Naive thymus-derived CD8-positive, alpha-beta T cell (primary cell): ENCODE measurements at regions not wholly inside any gene's neighbourhood (a gene's known extent, or its start where the extent isn't known, plus 50 kb on each side); places are given as distances from the start of the nearest gene placed in this dataset.
A peak's percentile ranks its signal among the peaks of the same experiment; 100 is the strongest.
"Not testable (repeated sequence)": the region's sequence is repeated elsewhere in the genome, so short reads cannot be mapped to it uniquely, and the experiment has no call there.

Source experiments
- ATAC-seq, 2 donors: fragments of 150-1000 bp; cut with Tn5 transposase in 1 of 2; sonication (Bioruptor Pico), chemical (Tn5 transposase) in 1 of 2; 1 replicate in 1 of 2; 2 replicates in 1 of 2; pipeline ENCODE4 v1.10.0; 2021; ENCODE audit warnings: mild to moderate bottlenecking in 2 of 2, moderate library complexity in 2 of 2
- POLR2A ChIA-PET: fragments of 350-600 bp; sonication (Branson Sonifier 250); formaldehyde crosslinking; loops from one replicate; lab custom pipeline; 2021; ENCODE audit warnings: antibody characterized with exemption; lab: Charles Lee
- DNase-seq, 10 donors: peaks; one replicate each; pipeline versions ENCODE4 v3.0.0 to v3.0.0-alpha.2; 2020 to 2022
- H3K27ac Mint-ChIP-seq, 10 donors: one replicate each; pipeline ENCODE4 v1.8.0; 2020 to 2022; ENCODE audit warnings: mild to moderate bottlenecking in 10 of 10, mixed read lengths in 10 of 10, moderate library complexity in 4 of 10, inconsistent platforms in 1 of 10
- H3K27me3 Mint-ChIP-seq, 5 donors: one replicate each; pipeline ENCODE4 v1.8.0; 2021 to 2022; ENCODE audit warnings: mixed read lengths in 5 of 5
- H3K36me3 Mint-ChIP-seq, 3 donors: one replicate each; pipeline ENCODE4 v1.8.0; 2020 to 2022; ENCODE audit warnings: mixed read lengths in 3 of 3, mild to moderate bottlenecking in 2 of 3, inconsistent platforms in 1 of 3
- H3K4me1 Mint-ChIP-seq, 4 donors: one replicate each; pipeline ENCODE4 v1.8.0; 2021 to 2022; ENCODE audit warnings: mixed read lengths in 4 of 4
- H3K4me3 Mint-ChIP-seq, 10 donors: one replicate each; pipeline ENCODE4 v1.8.0; 2020 to 2022; ENCODE audit warnings: mild to moderate bottlenecking in 10 of 10, mixed read lengths in 10 of 10, moderate library complexity in 6 of 10, inconsistent platforms in 1 of 10
- H3K9me3 Mint-ChIP-seq, 9 donors: one replicate each; pipeline ENCODE4 v1.8.0; 2020 to 2022; ENCODE audit warnings: mixed read lengths in 9 of 9, mild to moderate bottlenecking in 3 of 9, inconsistent platforms in 1 of 9, moderate library complexity in 1 of 9

DNA sequence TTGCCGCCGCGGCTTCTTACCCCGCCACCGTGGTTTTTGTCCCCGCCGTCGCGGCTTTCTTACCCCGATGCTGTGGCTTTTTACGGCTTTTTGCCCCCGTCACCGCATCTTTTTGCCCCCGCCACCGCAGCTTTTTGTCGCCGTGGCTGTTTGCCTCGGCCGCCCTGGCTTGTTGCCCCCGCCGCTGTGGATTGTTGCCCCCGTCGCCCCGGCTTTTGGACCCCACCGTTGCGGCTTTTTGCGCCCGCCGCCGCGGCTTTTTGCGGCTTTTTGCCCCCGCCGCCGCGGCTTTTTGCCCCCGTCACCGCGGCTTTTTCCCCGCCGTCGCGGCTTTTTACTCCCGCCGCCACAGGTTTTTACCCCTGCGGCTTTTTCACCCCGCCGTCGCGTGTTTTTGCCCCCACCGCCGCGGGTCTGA is 3934.3 kb downstream of the SRGAP2C start:
- ATAC-seq (no peak), DNase-seq (peak in 1 of 10 donors; percentile 41)
- Mint-ChIP-seq H3K9me3 (peaks cover 0 to 37% (median 18%) of the 10 kb centered on the region in 9 donors), H3K27me3 (no peaks in the 10 kb centered on the region), H3K36me3 (peaks cover 0 to 14% (median 0%) of the 10 kb centered on the region in 3 donors), H3K4me3 (no peak overlapping the region), H3K4me1 (no peaks in the 10 kb centered on the region), H3K27ac (no peak overlapping the region)
- POLR2A ChIA-PET, result no interaction called here

DNA sequence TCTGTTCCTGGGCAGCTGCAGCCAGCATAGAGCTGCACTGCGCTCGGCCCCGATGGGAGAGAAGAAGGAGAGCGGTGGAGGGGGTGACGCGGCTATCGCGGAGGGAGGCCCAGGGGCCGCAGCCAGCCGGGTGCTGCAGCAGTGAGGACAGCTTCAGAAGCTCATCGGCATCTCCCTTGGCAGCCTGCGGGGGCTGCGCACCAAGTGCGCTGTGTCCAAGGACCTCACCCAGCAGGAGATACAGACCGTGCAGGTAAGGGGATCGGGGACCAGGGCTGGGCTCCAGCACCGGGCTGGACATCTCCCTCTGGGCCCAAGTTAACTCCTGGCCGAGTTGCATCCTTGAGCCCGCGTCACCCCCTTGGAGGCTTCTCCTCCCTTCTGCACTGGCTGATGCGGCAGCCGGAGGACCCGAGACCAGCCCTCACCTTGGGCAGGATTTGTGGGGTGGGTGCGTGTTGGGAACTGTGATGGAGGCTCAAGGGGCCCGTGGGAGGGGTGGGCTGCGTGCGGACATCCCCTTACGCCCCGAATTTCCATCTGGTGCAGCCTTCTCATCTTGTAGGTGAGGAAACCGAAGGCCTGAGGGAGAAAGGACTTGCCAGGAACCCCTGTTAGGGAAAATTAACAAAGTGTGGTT is 3934.9 kb downstream of the SRGAP2C start:
- ATAC-seq, H3K27ac Mint-ChIP-seq, DNase-seq, POLR2A ChIA-PET, H3K4me1 Mint-ChIP-seq, H3K4me3 Mint-ChIP-seq, H3K27me3 Mint-ChIP-seq: not testable (repeated sequence)
- Mint-ChIP-seq H3K9me3 (peaks cover 0 to 44% (median 21%) of the 10 kb centered on the region in 9 donors), H3K36me3 (peaks cover 0 to 17% (median 0%) of the 10 kb centered on the region in 3 donors)

DNA sequence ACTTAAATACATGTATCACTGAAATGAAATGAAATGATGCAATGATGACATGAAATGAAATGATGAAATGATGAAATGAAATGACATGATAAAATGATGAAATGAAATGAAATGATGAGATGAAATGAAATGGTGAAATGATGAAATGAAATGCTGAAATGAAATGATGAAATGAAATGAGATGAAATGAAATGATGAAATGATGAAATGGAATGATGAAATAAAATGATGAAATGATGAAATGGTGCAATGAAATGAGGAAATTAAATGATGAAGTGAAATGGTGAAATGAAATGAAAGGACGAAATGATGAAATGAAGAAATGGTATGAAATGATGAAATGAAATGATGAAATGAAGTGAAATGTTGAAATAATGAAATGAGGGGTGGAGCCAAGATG is 3937.8 kb downstream of the SRGAP2C start:
- H3K4me3 Mint-ChIP-seq, H3K27me3 Mint-ChIP-seq, POLR2A ChIA-PET, ATAC-seq, DNase-seq, H3K4me1 Mint-ChIP-seq, H3K27ac Mint-ChIP-seq: not testable (repeated sequence)
- Mint-ChIP-seq H3K36me3 (peaks cover 0 to 24% (median 0%) of the 10 kb centered on the region in 3 donors), H3K9me3 (peaks cover 10 to 61% (median 30%) of the 10 kb centered on the region in 9 donors)
